HepG2 (cell line): ENCODE measurements at regions not wholly inside any gene's neighbourhood (a gene's known extent, or its start where the extent isn't known, plus 50 kb on each side); places are given as distances from the start of the nearest gene placed in this dataset.

Source experiments
- ATAC-seq: fragments of 200-7000 bp; cut with Tn5 transposase; 3 replicates; pipeline ENCODE4 v1.9.1; 2020; ENCODE audit warnings: mild to moderate bottlenecking, moderate library complexity
- BruUV-seq: library from RNA; stranded (reverse); fragments of 400-500 nt; replicated peaks from 2 replicates; lab custom pipeline; 2021; lab: Mats Ljungman, UMichigan
- CTCF ChIA-PET: fragments of 300-600 bp; formaldehyde crosslinking; extraction: SDS; loops from one replicate; lab custom pipeline; 2021; ENCODE audit warnings: low total read pairs, inconsistent platforms, low intra/inter-chr PET ratio; lab: Yijun Ruan, JAX
- POLR2A ChIA-PET: fragments of 350-600 bp; sonication (Branson Sonifier 250); formaldehyde crosslinking; loops from one replicate; lab custom pipeline; 2020; ENCODE audit warnings: antibody characterized with exemption, inconsistent platforms; lab: Yijun Ruan, JAX
- DNase-seq: peaks from one replicate; pipeline ENCODE4 v3.0.0-alpha.2; 2015; ENCODE audit warnings: low spot score
- FAIRE-seq: peaks from 3 replicates; lab custom pipeline; 2011; peaks lifted over from hg19 to GRCh38; lab: Jason Lieb, UNC
- H2AFZ ChIP-seq: one replicate; pipeline ENCODE4 v1.6.1; 2011; ENCODE audit warnings: low read length, inconsistent platforms
- H3K27ac ChIP-seq: fragments of 300-600 bp; 3 replicates; pipeline ENCODE4 v1.8.0; 2011; ENCODE audit warnings: mixed run types, mild to moderate bottlenecking, mixed read lengths, low read length, inconsistent platforms; ENCODE audit not compliant: insufficient read depth; ENCODE audit errors: extremely low read length
- H3K27me3 ChIP-seq, 2 experiments: fragments of 200-600 bp in 1 of 2; 2 replicates in 1 of 2; 3 replicates in 1 of 2; pipeline versions ENCODE4 v1.6.0 to v1.8.0; 2011; ENCODE audit warnings: low read length in 2 of 2, mild to moderate bottlenecking in 2 of 2, moderate library complexity in 2 of 2, inconsistent platforms in 1 of 2; ENCODE audit not compliant: insufficient read depth in 2 of 2, control insufficient read depth in 1 of 2
- H3K36me3 ChIP-seq, 2 experiments: fragments of 200-600 bp in 1 of 2; replicated peaks in 1 of 2; 2 replicates in 1 of 2; 3 replicates in 1 of 2; pipeline versions ENCODE4 v1.5.1 to v1.8.0; 2011; ENCODE audit warnings: low read length in 2 of 2, inconsistent platforms in 1 of 2; ENCODE audit not compliant: insufficient read depth in 2 of 2, control insufficient read depth in 1 of 2
- H3K4me1 ChIP-seq: 2 replicates; pipeline ENCODE4 v1.5.1; 2012; ENCODE audit warnings: low read length, inconsistent platforms; ENCODE audit not compliant: insufficient read depth
- H3K4me2 ChIP-seq: 2 replicates; pipeline ENCODE4 v1.6.0; 2011; ENCODE audit warnings: low read depth, low read length, inconsistent platforms
- H3K4me3 ChIP-seq, 3 experiments: fragments of 200-600 bp in 1 of 3; sonication (generic), shearing (Covaris generic) in 1 of 3; replicated peaks in 1 of 3; 2 replicates each; pipeline ENCODE4 v1.5.1; 2011 to 2016; ENCODE audit warnings: low read length in 3 of 3, inconsistent platforms in 2 of 3, low read depth in 2 of 3, mild to moderate bottlenecking in 2 of 3, control low read depth in 1 of 3, mixed read lengths in 1 of 3; ENCODE audit not compliant: insufficient read depth in 1 of 3
- H3K79me2 ChIP-seq: one replicate; pipeline ENCODE4 v1.6.1; 2011; ENCODE audit warnings: low read length, inconsistent platforms; ENCODE audit not compliant: insufficient read depth
- H3K9ac ChIP-seq: 2 replicates; pipeline ENCODE4 v1.6.0; 2011; ENCODE audit warnings: mild to moderate bottlenecking, low read depth, low read length, inconsistent platforms; ENCODE audit not compliant: insufficient read depth
- H3K9me3 ChIP-seq: 2 replicates; pipeline ENCODE4 v1.5.1; 2012; ENCODE audit warnings: mild to moderate bottlenecking, low read length
- H4K20me1 ChIP-seq: 2 replicates; pipeline ENCODE4 v1.6.0; 2011; ENCODE audit warnings: inconsistent platforms, mild to moderate bottlenecking, low read length, moderate library complexity; ENCODE audit not compliant: insufficient read depth
- GATA4 ChIP-seq: sonication (generic); IDR thresholded peaks from 2 replicates; pipeline ENCODE4 v1.6.1; 2016; ENCODE audit warnings: antibody characterized with exemption, low read depth, borderline replicate concordance
- MAZ ChIP-seq, 2 experiments: sonication (generic) in 1 of 2; formaldehyde crosslinking in 1 of 2; IDR thresholded peaks; 2 replicates each; pipeline versions ENCODE4 v1.5.0 to v1.6.1; 2012 to 2020; ENCODE audit warnings: low read depth in 2 of 2, mild to moderate bottlenecking in 2 of 2, borderline replicate concordance in 1 of 2, improper control_type of control experiment in 1 of 2, low read length in 1 of 2, missing genetic modification reagents in 1 of 2, moderate library complexity in 1 of 2
- NFE2L2 ChIP-seq: fragments of 150-350 bp; IDR thresholded peaks from 2 replicates; pipeline ENCODE4 v1.6.1; 2014; ENCODE audit warnings: low read length
- SNAPC4 ChIP-seq: sonication (generic); formaldehyde crosslinking; IDR thresholded peaks from 2 replicates; pipeline ENCODE4 v1.4.0; 2020; ENCODE audit warnings: mild to moderate bottlenecking, missing genetic modification reagents
- ZBTB43 ChIP-seq: sonication (generic); formaldehyde crosslinking; conservative IDR thresholded peaks from 2 replicates; pipeline ENCODE4 v1.4.0; 2020; ENCODE audit warnings: missing genetic modification reagents
- ZSCAN20 ChIP-seq: sonication (generic); formaldehyde crosslinking; IDR thresholded peaks from 2 replicates; pipeline ENCODE4 v1.4.0; 2020; ENCODE audit warnings: missing genetic modification reagents, mild to moderate bottlenecking, borderline replicate concordance
- WGBS: methylation state at CpG from one replicate; pipeline ENCODE4 v1.1.6; 2017; ENCODE audit warnings: low lambda C conversion rate; 5-methylcytosine and 5-hydroxymethylcytosine counted together
- in situ Hi-C: cut with HindIII; loops from 2 replicates; pipeline ENCODE4 v1.10.0; 2017; ENCODE audit warnings: low pct_unique_long_range_greater_than_20kb; ENCODE audit not compliant: extremely low pct_ligation_motif_present
- intact Hi-C: fragments of 100-400 bp; cut with micrococcal nuclease; formaldehyde crosslinking; loops from one replicate; pipeline ENCODE4 v1.10.0; 2022; ENCODE audit not compliant: unreplicated experiment
- TF ChIP-seq, protein P1 (sequence below): sonication (generic); formaldehyde crosslinking; IDR thresholded peaks from 2 replicates; pipeline ENCODE4 v1.8.1; 2023; ENCODE audit warnings: missing genetic modification reagents, inconsistent platforms, borderline replicate concordance
- TF ChIP-seq, protein P2 (sequence below): sonication (generic); formaldehyde crosslinking; IDR thresholded peaks from 2 replicates; pipeline ENCODE4 v1.4.0; 2020; ENCODE audit warnings: missing genetic modification reagents, low read depth, mild to moderate bottlenecking, borderline replicate concordance

GRCh38 chr16:76676356-76676755 is 399.2 kb downstream of the CNTNAP4 start:
- no peak for FAIRE-seq
- no TSS peak for BruUV-seq
- intact Hi-C loops, result no loop called here

GRCh38 chr16:76681296-76681695 is 404.1 kb downstream of the CNTNAP4 start:
- 3% methylated on average over 4 of the region's 4 CpGs for WGBS
- Histone ChIP-seq H3K79me2 (no peaks in the 10 kb centered on the region), H3K36me3 (no peaks in the 10 kb centered on the region), H3K4me1 (no peaks in the 10 kb centered on the region), H3K27ac (no peak overlapping the region), H3K27me3 (no peaks in the 10 kb centered on the region), H3K9me3 (no peaks in the 10 kb centered on the region), H3K4me2 (no peak overlapping the region), H4K20me1 (no peaks in the 10 kb centered on the region), H3K9ac (no peak overlapping the region), H2AFZ (no peak overlapping the region), H3K4me3 (no peak overlapping the region)
- DNase-seq (no peak), FAIRE-seq (no peak), ATAC-seq (no peak)
- intact Hi-C loops (no loop called here), in situ Hi-C loops (no loop called here)
- ChIA-PET POLR2A (no interaction called here), CTCF (no interaction called here)
- BruUV-seq, result no TSS peak
- TF ChIP-seq, protein P1, sequence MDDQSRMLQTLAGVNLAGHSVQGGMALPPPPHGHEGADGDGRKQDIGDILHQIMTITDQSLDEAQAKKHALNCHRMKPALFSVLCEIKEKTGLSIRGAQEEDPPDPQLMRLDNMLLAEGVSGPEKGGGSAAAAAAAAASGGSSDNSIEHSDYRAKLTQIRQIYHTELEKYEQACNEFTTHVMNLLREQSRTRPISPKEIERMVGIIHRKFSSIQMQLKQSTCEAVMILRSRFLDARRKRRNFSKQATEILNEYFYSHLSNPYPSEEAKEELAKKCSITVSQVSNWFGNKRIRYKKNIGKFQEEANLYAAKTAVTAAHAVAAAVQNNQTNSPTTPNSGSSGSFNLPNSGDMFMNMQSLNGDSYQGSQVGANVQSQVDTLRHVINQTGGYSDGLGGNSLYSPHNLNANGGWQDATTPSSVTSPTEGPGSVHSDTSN, result no peak
- TF ChIP-seq ZSCAN20 (CRISPR knock-in tag) (no peak), SNAPC4 (CRISPR knock-in tag) (no peak), ZBTB43 (no peak), NFE2L2 (no peak), MAZ (IDR thresholded peaks at IDR 0.05; ENCODE audit: borderline replicate concordance, low read depth, low read length) (no peak), MAZ (CRISPR knock-in tag; IDR thresholded peaks at IDR 0.05; ENCODE audit: low read depth) (no peak)
- TF ChIP-seq, protein P2, sequence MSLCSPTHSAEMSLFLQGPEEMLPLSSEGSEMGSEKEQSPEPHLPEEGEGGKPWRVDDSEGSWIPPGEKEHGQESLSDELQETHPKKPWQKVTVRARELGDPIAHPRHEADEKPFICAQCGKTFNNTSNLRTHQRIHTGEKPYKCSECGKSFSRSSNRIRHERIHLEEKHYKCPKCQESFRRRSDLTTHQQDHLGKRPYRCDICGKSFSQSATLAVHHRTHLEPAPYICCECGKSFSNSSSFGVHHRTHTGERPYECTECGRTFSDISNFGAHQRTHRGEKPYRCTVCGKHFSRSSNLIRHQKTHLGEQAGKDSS (CRISPR knock-in tag), result no peak

More at GRCh38 chr16:76676356-76676755, 399.2 kb downstream of the CNTNAP4 start:
- Histone ChIP-seq H3K4me3 (no peak overlapping the region), H2AFZ (no peak overlapping the region), H3K9ac (no peak overlapping the region), H3K79me2 (no peaks in the 10 kb centered on the region)
- CTCF ChIA-PET, result no interaction called here
- TF ChIP-seq GATA4, result no peak
- TF ChIP-seq, all 625 proteins: peak for 0
- Histone ChIP-seq H3K9me3 (no peaks in the 10 kb centered on the region), H3K36me3 (no peaks in the 10 kb centered on the region), H3K27me3 (no peaks in the 10 kb centered on the region), H3K27ac (no peak overlapping the region), H3K4me2 (no peak overlapping the region), H3K4me1 (no peaks in the 10 kb centered on the region), H4K20me1 (no peaks in the 10 kb centered on the region)
- whole genome bisulfite sequencing, result 0% methylated on average over 1 of the region's 1 CpG
- in situ Hi-C loops, result no loop called here
- POLR2A ChIA-PET, result no interaction called here
- ATAC-seq (no peak), DNase-seq (no peak)
